ENCODE measurements at regions not wholly inside any gene's neighbourhood (a gene's known extent, or its start where the extent isn't known, plus 50 kb on each side); places are given as distances from the start of the nearest gene placed in this dataset.

- Histone ChIP-seq H3K4me2 (ENCODE audit: low read length) (no peak overlapping the region), H3K27ac (no peak overlapping the region), H2AFZ (no peak overlapping the region), H3K4me3 (ENCODE audit: low read depth, low read length) (no peak overlapping the region), H3K4me1 (no peaks in the 10 kb centered on the region), H3K36me3 (ENCODE audit: control insufficient read depth, insufficient read depth, low read length) (no peaks in the 10 kb centered on the region), H3K27me3 (ENCODE audit: control insufficient read depth, insufficient read depth, low read length) (no peaks in the 10 kb centered on the region), H3K9me3 (ENCODE audit: control insufficient read depth, low read length) (no peaks in the 10 kb centered on the region), H3K9ac (no peak overlapping the region), H3K79me2 (no peaks in the 10 kb centered on the region)
- TF ChIP-seq, protein P1, sequence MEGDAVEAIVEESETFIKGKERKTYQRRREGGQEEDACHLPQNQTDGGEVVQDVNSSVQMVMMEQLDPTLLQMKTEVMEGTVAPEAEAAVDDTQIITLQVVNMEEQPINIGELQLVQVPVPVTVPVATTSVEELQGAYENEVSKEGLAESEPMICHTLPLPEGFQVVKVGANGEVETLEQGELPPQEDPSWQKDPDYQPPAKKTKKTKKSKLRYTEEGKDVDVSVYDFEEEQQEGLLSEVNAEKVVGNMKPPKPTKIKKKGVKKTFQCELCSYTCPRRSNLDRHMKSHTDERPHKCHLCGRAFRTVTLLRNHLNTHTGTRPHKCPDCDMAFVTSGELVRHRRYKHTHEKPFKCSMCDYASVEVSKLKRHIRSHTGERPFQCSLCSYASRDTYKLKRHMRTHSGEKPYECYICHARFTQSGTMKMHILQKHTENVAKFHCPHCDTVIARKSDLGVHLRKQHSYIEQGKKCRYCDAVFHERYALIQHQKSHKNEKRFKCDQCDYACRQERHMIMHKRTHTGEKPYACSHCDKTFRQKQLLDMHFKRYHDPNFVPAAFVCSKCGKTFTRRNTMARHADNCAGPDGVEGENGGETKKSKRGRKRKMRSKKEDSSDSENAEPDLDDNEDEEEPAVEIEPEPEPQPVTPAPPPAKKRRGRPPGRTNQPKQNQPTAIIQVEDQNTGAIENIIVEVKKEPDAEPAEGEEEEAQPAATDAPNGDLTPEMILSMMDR (IDR thresholded peaks at IDR 0.05), result no peak
Observed at GRCh38 chr2:7983451-7983850, 698.4 kb upstream of the ID2 start.

- Histone ChIP-seq H3K36me3 (ENCODE audit: control insufficient read depth, insufficient read depth, low read length) (no peaks in the 10 kb centered on the region), H3K9ac (no peak overlapping the region), H3K4me3 (ENCODE audit: low read depth, low read length) (no peak overlapping the region), H3K4me2 (ENCODE audit: low read length) (no peak overlapping the region), H3K4me1 (no peaks in the 10 kb centered on the region), H3K27me3 (ENCODE audit: control insufficient read depth, insufficient read depth, low read length) (no peaks in the 10 kb centered on the region), H3K9me3 (ENCODE audit: control insufficient read depth, low read length) (no peaks in the 10 kb centered on the region), H3K27ac (no peak overlapping the region), H3K79me2 (no peaks in the 10 kb centered on the region), H2AFZ (no peak overlapping the region)
- TF ChIP-seq, protein P1 (IDR thresholded peaks at IDR 0.05), result no peak
Observed at GRCh38 chr2:7983912-7984311, 697.9 kb upstream of the ID2 start.

DNA sequence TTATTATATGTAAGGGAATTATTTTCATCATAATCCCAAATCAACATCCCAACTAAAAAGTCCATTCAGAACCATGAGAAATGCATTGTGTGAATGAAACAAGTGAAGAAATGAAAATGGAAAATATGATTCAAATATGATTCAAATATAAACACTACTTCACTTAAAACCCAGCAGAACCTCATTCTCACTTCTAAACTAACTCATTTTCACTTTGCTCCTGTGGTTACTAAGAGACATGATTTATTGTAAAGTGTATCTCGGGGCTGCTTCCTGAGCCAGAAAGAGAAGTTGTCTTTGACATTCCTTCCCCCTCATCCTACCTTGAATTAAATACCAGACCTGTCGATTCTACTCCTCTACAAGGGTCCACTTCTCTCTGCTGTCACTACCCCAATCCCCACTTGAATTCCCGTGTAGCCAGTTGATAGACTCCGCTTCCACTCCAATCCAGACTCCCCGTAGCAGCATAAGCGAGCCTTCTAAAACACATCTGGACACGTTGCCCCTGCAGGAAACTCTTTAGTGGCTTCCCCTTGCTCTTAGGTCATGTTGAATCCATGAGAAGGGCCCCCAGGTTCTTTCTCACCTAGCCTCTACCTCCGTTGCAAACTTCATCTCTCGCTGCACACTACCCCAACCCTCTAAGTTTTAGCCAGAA, 697.0 kb upstream of the ID2 start:
- Histone ChIP-seq H3K27ac (no peak overlapping the region), H3K4me1 (no peaks in the 10 kb centered on the region), H3K4me2 (ENCODE audit: low read length) (no peak overlapping the region), H2AFZ (no peak overlapping the region), H3K4me3 (ENCODE audit: low read depth, low read length) (no peak overlapping the region), H3K9ac (no peak overlapping the region), H3K9me3 (ENCODE audit: control insufficient read depth, low read length) (no peaks in the 10 kb centered on the region), H3K36me3 (ENCODE audit: control insufficient read depth, insufficient read depth, low read length) (no peaks in the 10 kb centered on the region), H3K27me3 (ENCODE audit: control insufficient read depth, insufficient read depth, low read length) (no peaks in the 10 kb centered on the region), H3K79me2 (no peaks in the 10 kb centered on the region)
- TF ChIP-seq, protein P1 (IDR thresholded peaks at IDR 0.05), result no peak

GRCh38 chr2:7986431-7986830, 695.4 kb upstream of the ID2 start:
- Histone ChIP-seq H3K27ac (no peak overlapping the region), H3K79me2 (no peaks in the 10 kb centered on the region), H3K4me1 (no peaks in the 10 kb centered on the region), H3K27me3 (ENCODE audit: control insufficient read depth, insufficient read depth, low read length) (no peaks in the 10 kb centered on the region), H3K4me2 (ENCODE audit: low read length) (no peak overlapping the region), H3K9ac (no peak overlapping the region), H2AFZ (no peak overlapping the region), H3K9me3 (ENCODE audit: control insufficient read depth, low read length) (no peaks in the 10 kb centered on the region), H3K4me3 (ENCODE audit: low read depth, low read length) (no peak overlapping the region), H3K36me3 (ENCODE audit: control insufficient read depth, insufficient read depth, low read length) (no peaks in the 10 kb centered on the region)
- TF ChIP-seq, protein P1 (IDR thresholded peaks at IDR 0.05), result no peak

GRCh38 chr2:7987992-7988391, 693.9 kb upstream of the ID2 start:
- no peaks in the 10 kb centered on the region for H3K36me3 ChIP-seq (ENCODE audit: control insufficient read depth, insufficient read depth, low read length)
- no peaks in the 10 kb centered on the region for H3K27me3 ChIP-seq (ENCODE audit: control insufficient read depth, insufficient read depth, low read length)

More at GRCh38 chr2:7987992-7988391, 693.9 kb upstream of the ID2 start:
- Histone ChIP-seq H2AFZ (no peak overlapping the region), H3K79me2 (no peaks in the 10 kb centered on the region), H3K4me3 (ENCODE audit: low read depth, low read length) (no peak overlapping the region), H3K9me3 (ENCODE audit: control insufficient read depth, low read length) (no peaks in the 10 kb centered on the region), H3K27ac (no peak overlapping the region), H3K9ac (no peak overlapping the region), H3K4me2 (ENCODE audit: low read length) (no peak overlapping the region), H3K4me1 (peaks cover 2% of the 10 kb centered on the region)
- TF ChIP-seq, protein P1 (IDR thresholded peaks at IDR 0.05), result no peak

Data from parathyroid adenoma (tissue), 2 donors.